K562 (cell line): ENCODE measurements at regions not wholly inside any gene's neighbourhood (a gene's known extent, or its start where the extent isn't known, plus 50 kb on each side); places are given as distances from the start of the nearest gene placed in this dataset.

Experiments used
- ATAC-seq: fragments of 200-7000 bp; cut with Tn5 transposase; 3 replicates; pipeline ENCODE4 v1.9.1; 2020; ENCODE audit warnings: moderate library complexity
- BruUV-seq: library from RNA; stranded (reverse); fragments of 400-500 nt; replicated peaks from 2 replicates; lab custom pipeline; 2021; lab: Mats Ljungman, UMichigan
- CTCF ChIA-PET: fragments of 300-600 bp; formaldehyde crosslinking; extraction: SDS; loops from one replicate; lab custom pipeline; 2021; ENCODE audit warnings: low intra/inter-chr PET ratio; lab: Yijun Ruan, JAX
- POLR2A ChIA-PET: fragments of 300-600, 350-650 bp; sonication (Branson Sonifier 250); formaldehyde crosslinking; extraction: SDS; loops from one replicate; lab custom pipeline; 2021; ENCODE audit warnings: antibody characterized with exemption, inconsistent platforms; lab: Yijun Ruan, JAX
- DNase-seq, 4 experiments: peaks; one replicate each; pipeline versions ENCODE4 v3.0.0 to v3.0.0-alpha.2; 2011 to 2018; ENCODE audit warnings: low spot score in 3 of 4, mixed read lengths in 3 of 4; ENCODE audit errors: extremely low read depth in 1 of 4
- FAIRE-seq: peaks from 2 replicates; lab custom pipeline; 2011; peaks lifted over from hg19 to GRCh38; lab: Jason Lieb, UNC
- H2AFZ ChIP-seq: 2 replicates; pipeline ENCODE4 v1.6.0; 2011; ENCODE audit warnings: low read depth, low read length, control low read depth, inconsistent platforms
- H3K27ac ChIP-seq: fragments of 200-600 bp; 3 replicates; pipeline ENCODE4 v1.8.0; 2011; ENCODE audit warnings: low read depth, mild to moderate bottlenecking, control low read depth, inconsistent platforms, low read length, moderate library complexity, mixed read lengths; ENCODE audit errors: extremely low read depth
- H3K27me3 ChIP-seq, 2 experiments: fragments of 300-600 bp in 1 of 2; 2 replicates in 1 of 2; 3 replicates in 1 of 2; pipeline versions ENCODE4 v1.6.0 to v1.8.0; 2011; ENCODE audit warnings: inconsistent platforms in 2 of 2, low read length in 2 of 2, mild to moderate bottlenecking in 1 of 2, mixed read lengths in 1 of 2, moderate library complexity in 1 of 2; ENCODE audit not compliant: control insufficient read depth in 2 of 2, insufficient read depth in 2 of 2
- H3K36me3 ChIP-seq: fragments of 300-600 bp; 3 replicates; pipeline ENCODE4 v1.8.0; 2011; ENCODE audit warnings: mild to moderate bottlenecking, low read length, inconsistent platforms; ENCODE audit not compliant: control insufficient read depth, insufficient read depth
- H3K4me1 ChIP-seq, 2 experiments: fragments of 200-600 bp in 1 of 2; replicated peaks in 1 of 2; 2 replicates in 1 of 2; 3 replicates in 1 of 2; pipeline versions ENCODE4 v1.5.1 to v1.8.0; 2011; ENCODE audit warnings: inconsistent platforms in 2 of 2, low read length in 2 of 2, mild to moderate bottlenecking in 1 of 2, mixed read lengths in 1 of 2, moderate library complexity in 1 of 2; ENCODE audit not compliant: control insufficient read depth in 2 of 2, insufficient read depth in 2 of 2
- H3K4me2 ChIP-seq: 2 replicates; pipeline ENCODE4 v1.6.1; 2011; ENCODE audit warnings: low read length, control low read depth, inconsistent platforms, mixed read lengths; ENCODE audit not compliant: insufficient read depth
- H3K4me3 ChIP-seq: fragments of 200-600 bp; sonication (generic), shearing (Covaris generic); 2 replicates; pipeline ENCODE4 v1.5.1; 2016; ENCODE audit warnings: control low read depth, inconsistent platforms
- H3K79me2 ChIP-seq: fragments of 200-600 bp; 3 replicates; pipeline ENCODE4 v1.8.0; 2011; ENCODE audit warnings: low read length, inconsistent platforms; ENCODE audit not compliant: control insufficient read depth, insufficient read depth
- H3K9ac ChIP-seq, 2 experiments: 2 replicates each; pipeline versions ENCODE4 v1.6.0 to v1.6.1; 2011; ENCODE audit warnings: low read depth in 2 of 2, low read length in 2 of 2, control low read depth in 1 of 2, inconsistent platforms in 1 of 2, mild to moderate bottlenecking in 1 of 2, mixed read lengths in 1 of 2; ENCODE audit not compliant: insufficient read depth in 1 of 2
- H3K9me1 ChIP-seq: one replicate; pipeline ENCODE4 v1.6.0; 2011; ENCODE audit warnings: inconsistent platforms, mild to moderate bottlenecking, low read length, moderate library complexity; ENCODE audit not compliant: control insufficient read depth, insufficient read depth
- H3K9me3 ChIP-seq: replicated peaks from 2 replicates; pipeline ENCODE4 v1.5.1; 2011; ENCODE audit warnings: low read depth, low read length, inconsistent platforms; ENCODE audit not compliant: control insufficient read depth, insufficient read depth
- H4K20me1 ChIP-seq: replicated peaks from 2 replicates; pipeline ENCODE4 v1.6.1; 2011; ENCODE audit warnings: low read length, inconsistent platforms, mixed read lengths; ENCODE audit not compliant: control insufficient read depth, insufficient read depth
- BCL6 ChIP-seq: fragments of 250-450 bp; sonication (Bioruptor Pico); IDR thresholded peaks from 2 replicates; pipeline ENCODE4 v1.4.0; 2020
- C11orf30 ChIP-seq: fragments of 450-650 bp; IDR thresholded peaks from 2 replicates; pipeline ENCODE4 v1.6.1; 2016; ENCODE audit warnings: low read depth, mild to moderate bottlenecking
- ELF2 ChIP-seq: fragments of 250-450 bp; sonication (Bioruptor Pico); IDR thresholded peaks from 2 replicates; pipeline ENCODE4 v1.5.0; 2021; ENCODE audit warnings: mild to moderate bottlenecking
- FOXA1 ChIP-seq: fragments of 450-650 bp; IDR thresholded peaks from 2 replicates; pipeline ENCODE4 v1.6.1; 2016; ENCODE audit warnings: mild to moderate bottlenecking, borderline replicate concordance
- GTF2E2 ChIP-seq: fragments of 200-800 bp; sonication (Bioruptor generic); IDR thresholded peaks from 2 replicates; pipeline ENCODE4 v1.6.1; 2016; ENCODE audit warnings: missing genetic modification characterization, missing compliant biosample characterization
- HMG20A ChIP-seq: fragments of 450-650 bp; formaldehyde crosslinking; conservative IDR thresholded peaks from 2 replicates; pipeline ENCODE4 v1.4.0; 2020; ENCODE audit warnings: mild to moderate bottlenecking, mixed read lengths
- HNRNPH1 ChIP-seq: fragments of 200-400 bp; formaldehyde crosslinking; optimal IDR thresholded peaks from 2 replicates; pipeline ENCODE3; 2017; ENCODE audit warnings: low read depth, mild to moderate bottlenecking, low read length, moderate library complexity
- MLLT1 ChIP-seq, 2 experiments: fragments of 450-650 bp; IDR thresholded peaks; 2 replicates each; pipeline ENCODE4 v1.6.1; 2016
- MYC ChIP-seq, 2 experiments: fragments of 250-450 bp in 1 of 2; sonication (Bioruptor Pico) in 1 of 2; IDR thresholded peaks; 2 replicates each; pipeline versions ENCODE4 v1.5.1 to v1.6.1; 2012 to 2021; ENCODE audit warnings: low read depth in 2 of 2, borderline replicate concordance in 1 of 2, improper control_type of control experiment in 1 of 2, low read length in 1 of 2, mild to moderate bottlenecking in 1 of 2, moderate library complexity in 1 of 2
- NELFE ChIP-seq: IDR thresholded peaks from 2 replicates; pipeline ENCODE4 v1.6.1; 2011; ENCODE audit warnings: mild to moderate bottlenecking; ENCODE audit not compliant: insufficient read depth, insufficient read length
- NR2C2 ChIP-seq, 2 experiments: fragments of 200-800 bp in 1 of 2; sonication (Bioruptor generic) in 1 of 2; sonication (generic) in 1 of 2; formaldehyde crosslinking in 1 of 2; IDR thresholded peaks; 2 replicates each; pipeline versions ENCODE4 v1.6.1 to v1.8.0; 2016 to 2022; ENCODE audit warnings: mild to moderate bottlenecking in 1 of 2, missing compliant biosample characterization in 1 of 2, missing genetic modification characterization in 1 of 2, missing genetic modification reagents in 1 of 2
- PHF8 ChIP-seq: fragments of 200-600 bp; sonication (generic); IDR thresholded peaks from 2 replicates; pipeline ENCODE4 v1.6.1; 2012; ENCODE audit warnings: mixed run types, mild to moderate bottlenecking, inconsistent platforms, low read length, moderate library complexity, borderline replicate concordance
- RBM22 ChIP-seq: fragments of 200-400 bp; formaldehyde crosslinking; IDR thresholded peaks from 2 replicates; pipeline ENCODE4 v1.6.1; 2018; ENCODE audit warnings: low read length, low read depth; ENCODE audit not compliant: poor library complexity, severe bottlenecking
- SP2 ChIP-seq: IDR thresholded peaks from 2 replicates; pipeline ENCODE4 v1.6.1; 2011; ENCODE audit warnings: mild to moderate bottlenecking, low read depth, low read length, moderate library complexity; ENCODE audit not compliant: poor library complexity, severe bottlenecking; ENCODE audit errors: extremely low read depth
- U2AF1 ChIP-seq: fragments of 200-400 bp; formaldehyde crosslinking; optimal IDR thresholded peaks from 2 replicates; pipeline ENCODE3; 2017; ENCODE audit warnings: mild to moderate bottlenecking, low read depth, low read length, moderate library complexity
- ZNF212 ChIP-seq: fragments of 450-650 bp; formaldehyde crosslinking; IDR thresholded peaks from 2 replicates; pipeline ENCODE4 v1.4.0; 2020; ENCODE audit warnings: mild to moderate bottlenecking
- WGBS: fragments of 100-300 bp; shearing (Covaris generic); methylation state at CpG from one replicate; pipeline ENCODE4 v1.1.6; 2016; ENCODE audit warnings: low coverage, mixed read lengths; ENCODE audit not compliant: insufficient coverage; ENCODE audit errors: missing lambda C conversion rate; 5-methylcytosine and 5-hydroxymethylcytosine counted together
- in situ Hi-C: fragments of 300-500 bp; cut with MboI; formaldehyde crosslinking; loops from 4 replicates; pipeline ENCODE4 v1.15.0; 2018; ENCODE audit warnings: inconsistent platforms, mixed read lengths
- intact Hi-C: fragments of 100-400 bp; cut with micrococcal nuclease; formaldehyde crosslinking; loops from 2 replicates; pipeline ENCODE4 v1.14.2; 2022
- TF ChIP-seq, protein P1 (sequence below): fragments of 450-650 bp; IDR thresholded peaks from 2 replicates; pipeline ENCODE4 v1.6.1; 2016; ENCODE audit warnings: low read depth, mild to moderate bottlenecking, moderate library complexity

- DNase-seq: no peak
- POLR2A ChIA-PET: no interaction called here
Observed at GRCh38 chr2:150676747-150677383, 189.4 kb upstream of the RND3 start.

GRCh38 chr2:150675807-150676206, 188.3 kb upstream of the RND3 start:
- CTCF ChIA-PET: no interaction called here
- Histone ChIP-seq H3K27ac (no peak overlapping the region), H3K9me3 (no peaks in the 10 kb centered on the region; the same call in 1 of the 2 replicates), H3K79me2 (no peaks in the 10 kb centered on the region), H4K20me1 (no peaks in the 10 kb centered on the region), H3K4me2 (no peak overlapping the region), H3K36me3 (no peaks in the 10 kb centered on the region), H3K4me3 (no peak overlapping the region), H3K9me1 (no peaks in the 10 kb centered on the region), H3K27me3 (no peaks in the 10 kb centered on the region), H2AFZ (no peak overlapping the region), H3K9ac (no peak overlapping the region), H3K4me1 (no peaks in the 10 kb centered on the region)
- intact Hi-C loops: no loop called here
- no TSS peak for BruUV-seq
- in situ Hi-C loops: no loop called here
- DNase-seq (no peak), ATAC-seq (no peak), FAIRE-seq (no peak)
- POLR2A ChIA-PET: interaction anchor here (0.6 kb wide), 1 partner anchor 243 kb away, joined by 3 read pairs; no protein-coding TSS in a partner anchor
- 5% methylated on average over 2 of the region's 2 CpGs for WGBS
- TF ChIP-seq MYC (IDR thresholded peaks at IDR 0.05; ENCODE audit: low read depth, low read length) (no peak), MYC (CRISPR knock-in tag; IDR thresholded peaks at IDR 0.05; ENCODE audit: borderline replicate concordance, low read depth) (no peak), HNRNPH1 (no peak), RBM22 (no peak), SP2 (no peak), PHF8 (no peak), FOXA1 (no peak), BCL6 (CRISPR knock-in tag) (no peak), MLLT1 (IDR thresholded peaks at IDR 0.05) (no peak), NELFE (no peak), C11orf30 (no peak), U2AF1 (no peak), ELF2 (CRISPR knock-in tag) (no peak)
- TF ChIP-seq, protein P1, sequence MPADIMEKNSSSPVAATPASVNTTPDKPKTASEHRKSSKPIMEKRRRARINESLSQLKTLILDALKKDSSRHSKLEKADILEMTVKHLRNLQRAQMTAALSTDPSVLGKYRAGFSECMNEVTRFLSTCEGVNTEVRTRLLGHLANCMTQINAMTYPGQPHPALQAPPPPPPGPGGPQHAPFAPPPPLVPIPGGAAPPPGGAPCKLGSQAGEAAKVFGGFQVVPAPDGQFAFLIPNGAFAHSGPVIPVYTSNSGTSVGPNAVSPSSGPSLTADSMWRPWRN: no peak

More at GRCh38 chr2:150676747-150677383, 189.4 kb upstream of the RND3 start:
- CTCF ChIA-PET: no interaction called here
- no peak overlapping the region for H3K4me2 ChIP-seq
- H2AFZ ChIP-seq: no peak overlapping the region
- no TSS peak for BruUV-seq
- H3K27ac ChIP-seq: no peak overlapping the region
- intact Hi-C loops: no loop called here
- no peaks in the 10 kb centered on the region for H3K36me3 ChIP-seq
- H4K20me1 ChIP-seq: no peaks in the 10 kb centered on the region
- ATAC-seq (no peak), FAIRE-seq (no peak)
- H3K27me3 ChIP-seq: no peaks in the 10 kb centered on the region
- H3K9me3 ChIP-seq: no peaks in the 10 kb centered on the region; the same call in 1 of the 2 replicates
- no peaks in the 10 kb centered on the region for H3K79me2 ChIP-seq
- no peak overlapping the region for H3K4me3 ChIP-seq
- TF ChIP-seq NR2C2 (CRISPR knock-in tag; IDR thresholded peaks at IDR 0.05) (no peak), NR2C2 (tag; IDR thresholded peaks at IDR 0.05) (no peak), HMG20A (CRISPR knock-in tag) (no peak), ZNF212 (CRISPR knock-in tag) (no peak), GTF2E2 (no peak)
- TF ChIP-seq, all 486 proteins: peak for 0
- Histone ChIP-seq H3K9me1 (no peaks in the 10 kb centered on the region), H3K4me1 (no peaks in the 10 kb centered on the region), H3K9ac (no peak overlapping the region)
- in situ Hi-C loops: no loop called here
- 6% methylated on average over 3 of the region's 3 CpGs for WGBS
